Astrocyte (in vitro differentiated cells and primary cell): ENCODE measurements at regions not wholly inside any gene's neighbourhood (a gene's known extent, or its start where the extent isn't known, plus 50 kb on each side); places are given as distances from the start of the nearest gene placed in this dataset.

Experiments used
- DNase-seq: peaks from one replicate; pipeline ENCODE4 v3.0.0-alpha.2; 2010; ENCODE audit warnings: low read depth
- FAIRE-seq: peaks from 2 replicates; lab custom pipeline; 2011; peaks lifted over from hg19 to GRCh38; lab: Jason Lieb, UNC
- H2AFZ ChIP-seq: 2 replicates; pipeline ENCODE4 v1.6.0; 2012; ENCODE audit warnings: low read depth, low read length, inconsistent platforms
- H3K27ac ChIP-seq: 2 replicates; pipeline ENCODE4 v1.5.1; 2011; ENCODE audit warnings: low read depth, low read length, inconsistent platforms
- H3K27me3 ChIP-seq: 2 replicates; pipeline ENCODE4 v1.6.0; 2011; ENCODE audit warnings: low read length, inconsistent platforms; ENCODE audit not compliant: insufficient read depth
- H3K36me3 ChIP-seq: 2 replicates; pipeline ENCODE4 v1.5.1; 2011; ENCODE audit warnings: low read length, inconsistent platforms; ENCODE audit not compliant: insufficient read depth
- H3K4me1 ChIP-seq: 2 replicates; pipeline ENCODE4 v1.5.1; 2011; ENCODE audit warnings: low read length, inconsistent platforms; ENCODE audit not compliant: insufficient read depth
- H3K4me2 ChIP-seq: 2 replicates; pipeline ENCODE4 v1.6.0; 2012; ENCODE audit warnings: low read length, inconsistent platforms
- H3K4me3 ChIP-seq: 2 replicates; pipeline ENCODE4 v1.5.1; 2011; ENCODE audit warnings: low read depth, mild to moderate bottlenecking, low read length, inconsistent platforms; ENCODE audit not compliant: insufficient read depth
- H3K79me2 ChIP-seq: 2 replicates; pipeline ENCODE4 v1.6.0; 2012; ENCODE audit warnings: mild to moderate bottlenecking, low read length, inconsistent platforms; ENCODE audit not compliant: insufficient read depth
- H3K9ac ChIP-seq: 2 replicates; pipeline ENCODE4 v1.6.0; 2012; ENCODE audit warnings: mild to moderate bottlenecking, low read length, inconsistent platforms
- H3K9me3 ChIP-seq: 2 replicates; pipeline ENCODE4 v1.5.1; 2012; ENCODE audit warnings: low read depth, mild to moderate bottlenecking, low read length, inconsistent platforms; ENCODE audit not compliant: insufficient read depth
- H4K20me1 ChIP-seq: 2 replicates; pipeline ENCODE4 v1.6.0; 2012; ENCODE audit warnings: low read length, inconsistent platforms; ENCODE audit not compliant: insufficient read depth
- H3K27ac Mint-ChIP-seq: one replicate; pipeline ENCODE4 v1.8.0; 2021; ENCODE audit warnings: mild to moderate bottlenecking, mixed read lengths; ENCODE audit not compliant: unreplicated experiment
- H3K27me3 Mint-ChIP-seq: one replicate; pipeline ENCODE4 v1.8.0; 2021; ENCODE audit warnings: low read depth, mixed read lengths; ENCODE audit not compliant: unreplicated experiment
- H3K36me3 Mint-ChIP-seq: one replicate; pipeline ENCODE4 v1.8.0; 2021; ENCODE audit warnings: low read depth, mixed read lengths; ENCODE audit not compliant: unreplicated experiment
- H3K4me1 Mint-ChIP-seq: one replicate; pipeline ENCODE4 v1.8.0; 2021; ENCODE audit warnings: low read depth, mixed read lengths; ENCODE audit not compliant: unreplicated experiment
- H3K4me3 Mint-ChIP-seq: one replicate; pipeline ENCODE4 v1.8.0; 2021; ENCODE audit warnings: mild to moderate bottlenecking, moderate library complexity, mixed read lengths; ENCODE audit not compliant: unreplicated experiment
- H3K9me3 Mint-ChIP-seq: one replicate; pipeline ENCODE4 v1.8.0; 2021; ENCODE audit warnings: mild to moderate bottlenecking, mixed read lengths; ENCODE audit not compliant: unreplicated experiment
- EZH2 ChIP-seq: IDR thresholded peaks from 2 replicates; pipeline ENCODE4 v1.6.1; 2012; ENCODE audit warnings: mild to moderate bottlenecking, low read length, inconsistent platforms; ENCODE audit not compliant: insufficient read depth
- TF ChIP-seq, protein P1 (sequence below): IDR thresholded peaks from 2 replicates; pipeline ENCODE4 v1.5.1; 2011; ENCODE audit warnings: low read depth, mild to moderate bottlenecking, inconsistent platforms, low read length, moderate library complexity; ENCODE audit not compliant: insufficient read depth

DNA sequence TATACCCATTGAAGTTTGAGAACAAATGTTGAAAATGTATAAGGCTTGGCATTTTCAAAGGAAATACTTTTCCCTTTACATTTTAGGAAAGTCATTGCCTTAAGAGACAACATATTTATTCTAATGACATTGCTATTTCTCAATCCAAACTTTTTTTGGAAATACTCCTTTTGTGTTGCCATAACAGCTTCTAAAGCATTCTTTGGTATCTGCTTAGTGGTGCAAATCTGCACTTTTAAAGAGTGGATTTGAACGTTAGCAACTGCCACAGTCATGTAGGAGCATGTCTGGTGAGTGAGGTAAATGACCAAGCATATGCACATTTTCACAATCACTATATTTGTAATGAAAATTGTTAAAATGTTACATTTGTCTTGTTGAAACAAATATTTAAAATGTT lies 124.4 kb upstream of the GORAB start:
- TF ChIP-seq, protein P1, sequence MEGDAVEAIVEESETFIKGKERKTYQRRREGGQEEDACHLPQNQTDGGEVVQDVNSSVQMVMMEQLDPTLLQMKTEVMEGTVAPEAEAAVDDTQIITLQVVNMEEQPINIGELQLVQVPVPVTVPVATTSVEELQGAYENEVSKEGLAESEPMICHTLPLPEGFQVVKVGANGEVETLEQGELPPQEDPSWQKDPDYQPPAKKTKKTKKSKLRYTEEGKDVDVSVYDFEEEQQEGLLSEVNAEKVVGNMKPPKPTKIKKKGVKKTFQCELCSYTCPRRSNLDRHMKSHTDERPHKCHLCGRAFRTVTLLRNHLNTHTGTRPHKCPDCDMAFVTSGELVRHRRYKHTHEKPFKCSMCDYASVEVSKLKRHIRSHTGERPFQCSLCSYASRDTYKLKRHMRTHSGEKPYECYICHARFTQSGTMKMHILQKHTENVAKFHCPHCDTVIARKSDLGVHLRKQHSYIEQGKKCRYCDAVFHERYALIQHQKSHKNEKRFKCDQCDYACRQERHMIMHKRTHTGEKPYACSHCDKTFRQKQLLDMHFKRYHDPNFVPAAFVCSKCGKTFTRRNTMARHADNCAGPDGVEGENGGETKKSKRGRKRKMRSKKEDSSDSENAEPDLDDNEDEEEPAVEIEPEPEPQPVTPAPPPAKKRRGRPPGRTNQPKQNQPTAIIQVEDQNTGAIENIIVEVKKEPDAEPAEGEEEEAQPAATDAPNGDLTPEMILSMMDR, result no peak
- Mint-ChIP-seq H3K4me3 (no peak overlapping the region), H3K9me3 (no peaks in the 10 kb centered on the region), H3K27me3 (no peaks in the 10 kb centered on the region), H3K27ac (no peak overlapping the region), H3K4me1 (peaks cover 9% of the 10 kb centered on the region), H3K36me3 (no peaks in the 10 kb centered on the region)
- no peaks in the 10 kb centered on the region for H3K27me3 ChIP-seq
- peak; percentile 83 for FAIRE-seq
- no peak for DNase-seq
- H3K9ac ChIP-seq, result no peak overlapping the region
- H3K4me3 ChIP-seq, result no peak overlapping the region
- no peak overlapping the region for H2AFZ ChIP-seq
- H3K36me3 ChIP-seq, result no peaks in the 10 kb centered on the region
- H3K9me3 ChIP-seq, result no peaks in the 10 kb centered on the region
- peaks cover 10% of the 10 kb centered on the region for H3K4me1 ChIP-seq
- H3K27ac ChIP-seq, result no peak overlapping the region
- H3K4me2 ChIP-seq, result no peak overlapping the region
- no peaks in the 10 kb centered on the region for H3K79me2 ChIP-seq
- H4K20me1 ChIP-seq, result no peaks in the 10 kb centered on the region

- H3K9me3 ChIP-seq, result no peaks in the 10 kb centered on the region
- H4K20me1 ChIP-seq, result no peaks in the 10 kb centered on the region
- H3K4me1 ChIP-seq, result peaks cover 10% of the 10 kb centered on the region
- no peaks in the 10 kb centered on the region for H3K27me3 Mint-ChIP-seq
- peak; percentile 85 for FAIRE-seq
- H3K4me3 ChIP-seq, result peak overlapping the region; percentile 9
- DNase-seq, result peak; percentile 85
- peak overlapping the region; percentile 71 for H3K4me2 ChIP-seq
- peaks cover 9% of the 10 kb centered on the region for H3K4me1 Mint-ChIP-seq
- peak overlapping the region; percentile 82 for H3K27ac ChIP-seq
- H3K27ac Mint-ChIP-seq, result peak overlapping the region; percentile 60
- peak overlapping the region; percentile 55 for H3K9ac ChIP-seq
- H3K27me3 ChIP-seq, result no peaks in the 10 kb centered on the region
- TF ChIP-seq EZH2, result no peak
- TF ChIP-seq, protein P1, result no peak
- no peaks in the 10 kb centered on the region for H3K36me3 ChIP-seq
- H3K4me3 Mint-ChIP-seq, result no peak overlapping the region
- H3K36me3 Mint-ChIP-seq, result no peaks in the 10 kb centered on the region
- no peaks in the 10 kb centered on the region for H3K79me2 ChIP-seq
- H2AFZ ChIP-seq, result no peak overlapping the region
- H3K9me3 Mint-ChIP-seq, result no peaks in the 10 kb centered on the region
Observed at GRCh38 chr1:170410401-170411166, 121.4 kb upstream of the GORAB start.

GRCh38 chr1:170414989-170415709 lies 116.8 kb upstream of the GORAB start:
- Mint-ChIP-seq H3K9me3 (no peaks in the 10 kb centered on the region), H3K27me3 (no peaks in the 10 kb centered on the region), H3K4me3 (no peak overlapping the region), H3K4me1 (peaks cover 2% of the 10 kb centered on the region), H3K36me3 (no peaks in the 10 kb centered on the region), H3K27ac (no peak overlapping the region)
- Histone ChIP-seq H3K36me3 (no peaks in the 10 kb centered on the region), H2AFZ (no peak overlapping the region), H3K79me2 (no peaks in the 10 kb centered on the region), H3K4me1 (peaks cover 10% of the 10 kb centered on the region), H3K27ac (no peak overlapping the region), H3K27me3 (no peaks in the 10 kb centered on the region), H3K4me2 (no peak overlapping the region), H3K9me3 (no peaks in the 10 kb centered on the region), H3K9ac (no peak overlapping the region), H3K4me3 (no peak overlapping the region), H4K20me1 (no peaks in the 10 kb centered on the region)
- DNase-seq (peak; percentile 42), FAIRE-seq (no peak)
- TF ChIP-seq, protein P1, result no peak
- TF ChIP-seq EZH2, result no peak
